GM18520 (cell line): ENCODE measurements at regions not wholly inside any gene's neighbourhood (a gene's known extent, or its start where the extent isn't known, plus 50 kb on each side); places are given as distances from the start of the nearest gene placed in this dataset.
A peak's percentile ranks its signal among the peaks of the same experiment; 100 is the strongest.
"Not testable (repeated sequence)": the region's sequence is repeated elsewhere in the genome, so short reads cannot be mapped to it uniquely, and the experiment has no call there.

Experiments
- ATAC-seq: cut with Tn5 transposase; IDR thresholded peaks from one replicate; pipeline ENCODE4 v1.9.1; 2021; ENCODE audit not compliant: unreplicated experiment

DNA sequence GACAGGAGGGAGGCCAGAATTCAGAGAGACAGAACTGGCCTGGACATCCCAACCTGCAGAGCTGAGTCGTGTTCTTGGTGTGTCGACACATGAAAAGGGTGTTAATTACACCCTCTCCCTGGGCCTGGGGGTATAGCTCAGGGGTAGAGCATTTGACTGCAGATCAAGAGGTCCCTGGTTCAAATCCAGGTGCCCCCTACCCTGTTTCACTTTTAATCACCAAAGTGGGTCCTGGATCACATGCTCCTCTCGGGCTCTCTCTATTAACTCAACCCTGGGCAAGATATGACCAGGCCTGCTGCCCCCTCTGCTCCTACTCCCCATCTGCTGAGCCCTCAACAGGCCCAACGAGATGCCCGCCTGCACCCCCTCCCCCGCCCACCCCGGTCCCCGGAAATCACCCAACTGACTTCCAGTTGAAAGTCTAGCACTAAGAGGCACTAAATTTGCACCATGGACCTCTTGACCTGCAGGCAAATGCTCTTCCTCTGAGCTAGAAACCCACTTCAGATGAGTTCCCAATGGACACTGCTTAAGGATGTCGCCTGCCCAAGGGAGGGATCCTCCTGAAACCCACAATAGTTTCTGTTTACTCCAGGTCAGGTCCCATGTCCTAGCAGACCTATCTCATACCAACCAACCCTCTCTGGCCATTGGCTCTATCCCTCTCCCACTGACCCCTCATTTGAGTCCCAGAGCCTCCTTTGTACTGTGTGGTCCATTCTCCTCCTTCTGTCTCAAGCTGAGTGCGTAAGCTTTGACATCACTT, 137.6 kb downstream of the ZNF467 start:
- ATAC-seq: no peak

DNA sequence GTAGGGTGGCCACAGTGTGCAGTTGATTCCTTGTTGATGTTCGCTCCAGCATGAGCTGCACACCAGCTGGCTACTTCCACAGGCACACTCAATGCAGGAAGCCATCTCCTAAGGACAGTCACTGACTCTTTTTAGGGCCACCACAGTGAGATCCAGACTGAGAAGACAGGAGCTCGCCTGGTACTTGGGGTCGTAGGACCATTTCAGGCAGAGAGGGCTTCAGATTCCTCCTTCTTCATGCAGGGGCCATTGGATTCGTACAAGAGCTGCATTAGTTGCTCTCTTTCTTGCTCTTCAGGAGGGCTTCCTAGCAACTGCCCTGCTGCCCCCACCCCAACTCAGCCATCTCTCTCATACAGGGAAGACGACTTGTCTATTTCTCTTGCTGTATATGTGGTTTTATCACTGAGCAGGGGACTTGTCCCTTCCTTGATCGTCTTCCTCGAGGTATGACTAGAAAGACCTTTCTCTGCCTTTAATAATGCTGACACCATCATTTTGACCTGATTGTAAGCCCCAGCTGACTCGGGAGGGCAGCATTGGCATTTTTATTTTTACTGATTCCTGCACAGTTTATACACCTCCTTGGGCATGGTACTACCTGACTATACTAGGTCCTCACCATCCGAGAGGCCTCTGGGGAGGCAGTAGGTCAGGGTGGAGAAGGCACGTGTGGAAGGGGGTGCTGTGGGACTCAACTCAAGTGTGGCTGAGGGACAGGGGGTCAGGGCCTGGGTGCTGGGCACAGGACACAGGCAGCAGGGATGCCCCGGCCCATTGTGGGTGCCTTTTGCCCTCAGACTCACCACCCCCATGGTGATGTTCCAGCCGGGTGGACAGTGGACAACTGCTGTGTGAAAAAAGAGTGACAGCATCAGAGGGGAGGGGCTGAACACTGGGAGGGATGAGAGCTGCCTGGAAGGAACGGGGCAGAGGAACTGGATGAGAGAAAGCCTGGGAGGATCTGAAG, 136.7 kb upstream of the ZNF746 start:
- no peak for ATAC-seq

DNA sequence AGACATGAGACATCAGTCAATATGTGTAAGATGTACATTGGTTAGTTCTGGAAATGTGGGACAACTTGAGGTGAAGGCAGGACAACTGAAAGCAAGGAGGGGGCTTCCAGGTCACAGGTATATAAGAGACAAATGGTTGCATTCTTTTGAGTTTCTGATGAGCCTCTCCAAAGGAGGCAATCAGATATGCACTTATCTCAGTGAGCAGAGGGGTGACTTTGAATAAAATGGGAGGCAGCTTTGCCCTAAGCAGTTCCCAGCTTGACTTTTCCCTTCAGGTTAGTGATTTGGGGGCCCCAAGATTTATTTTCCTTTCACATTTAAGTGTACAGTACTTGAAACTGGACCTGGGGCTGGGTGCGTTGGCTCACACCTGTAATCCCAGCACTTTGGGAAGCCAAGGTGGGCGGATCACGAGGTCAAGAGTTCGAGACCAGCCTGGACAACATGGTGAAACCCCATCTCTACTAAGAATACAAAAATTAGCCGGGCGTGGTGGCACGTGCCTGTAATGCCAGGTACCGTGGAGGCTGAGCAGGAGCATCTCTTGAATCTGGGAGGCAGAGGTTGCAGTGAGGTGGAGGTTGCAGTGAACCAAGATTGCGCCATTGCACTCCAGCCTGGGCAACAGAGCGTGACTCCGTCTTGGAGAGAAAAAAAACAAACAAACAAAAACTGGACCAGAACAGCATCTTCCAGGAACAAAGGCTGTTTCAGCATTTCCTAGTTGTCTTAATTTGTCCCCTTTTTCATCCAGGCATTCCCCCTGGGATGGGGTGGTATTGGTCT, 130.9 kb upstream of the ZNF746 start:
- not testable (repeated sequence) for ATAC-seq

DNA sequence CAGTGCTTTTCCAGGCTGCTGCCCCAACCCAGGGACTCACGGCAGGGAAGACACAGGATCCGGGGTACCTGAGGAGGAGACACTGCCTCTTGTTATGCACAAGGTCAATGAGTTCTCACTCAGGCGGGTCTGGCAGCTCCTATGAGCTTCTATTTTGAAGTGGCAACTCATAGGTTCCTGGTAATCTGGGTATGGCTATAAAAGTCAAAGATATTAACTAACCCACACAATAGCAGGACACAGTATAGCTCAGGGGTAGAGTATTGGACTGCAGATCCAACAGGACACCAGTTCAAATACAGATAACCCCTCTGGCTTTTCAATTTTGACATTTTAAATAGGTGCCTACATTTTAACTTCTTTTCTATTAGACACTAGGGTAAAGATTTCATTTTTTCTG, 130.3 kb upstream of the ZNF746 start:
- ATAC-seq: no peak

DNA sequence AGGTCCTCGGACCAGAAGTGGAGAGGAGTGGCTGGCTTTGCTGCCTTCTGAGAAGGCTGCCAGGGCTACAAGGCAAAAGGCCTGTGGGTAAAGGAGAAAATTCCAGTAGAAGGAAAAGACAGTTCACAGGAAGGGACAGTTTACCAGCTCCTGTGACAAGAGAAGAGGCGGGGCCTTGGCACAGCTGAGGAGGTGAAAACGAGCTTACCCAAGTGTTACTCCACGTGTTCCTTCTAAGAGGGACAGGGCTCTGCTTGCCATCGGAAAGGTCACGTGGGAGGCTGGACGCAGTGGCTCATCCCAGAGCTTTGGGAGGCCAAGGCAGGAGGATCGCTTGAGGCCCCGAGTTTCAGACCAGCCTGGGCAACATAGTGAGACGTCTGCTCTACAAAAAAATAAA, 129.4 kb upstream of the ZNF746 start:
- no peak for ATAC-seq

DNA sequence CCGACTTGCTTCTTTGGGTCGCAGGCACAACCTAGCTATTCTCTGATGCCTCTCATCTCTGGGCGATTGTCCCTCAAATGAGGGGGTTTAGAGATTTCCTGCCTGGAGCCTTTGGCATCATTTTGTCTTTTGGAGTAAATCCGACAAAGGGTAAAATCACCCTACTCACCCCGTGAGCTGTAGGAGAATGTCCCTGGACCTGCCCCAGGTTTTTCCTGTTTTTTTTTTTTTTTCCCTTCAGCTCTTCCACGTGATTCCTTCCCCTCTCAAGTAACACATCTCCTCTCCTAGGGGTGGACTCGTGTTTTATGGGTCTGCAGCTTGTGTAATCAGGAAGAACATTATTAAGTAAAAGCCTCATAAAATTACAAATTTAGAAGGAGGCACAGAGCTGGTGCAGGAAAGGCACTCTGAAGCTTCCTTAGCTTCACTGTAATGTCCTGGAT, 128.4 kb upstream of the ZNF746 start:
- ATAC-seq: no peak

DNA sequence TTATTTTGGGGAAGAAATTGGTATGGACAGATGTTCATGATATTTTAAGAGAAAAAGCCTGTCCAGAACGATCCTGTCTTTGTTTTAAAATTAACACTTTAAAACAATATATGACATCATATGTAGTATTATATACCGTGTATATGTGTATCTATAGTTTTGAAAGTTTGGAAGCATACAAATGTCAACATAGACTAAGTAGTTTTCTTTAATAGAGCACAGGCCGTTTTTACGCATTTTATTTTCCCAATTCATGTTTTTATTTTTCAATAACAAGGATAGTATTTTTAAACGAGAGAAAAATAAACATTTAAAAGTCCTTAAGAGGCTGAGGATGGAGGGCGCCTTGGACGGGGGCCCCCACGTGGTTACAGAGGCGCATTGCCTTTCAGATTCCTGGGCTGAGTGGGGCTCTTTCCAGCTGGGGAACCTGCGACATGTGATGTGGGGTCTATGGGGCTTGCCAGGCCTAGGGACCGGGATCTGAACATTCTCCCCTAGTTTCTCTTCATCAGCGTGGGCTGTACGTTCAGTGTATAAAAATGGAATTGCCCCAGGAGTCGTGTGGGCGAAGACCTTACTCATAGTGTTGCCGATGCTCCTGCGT, 127.8 kb upstream of the ZNF746 start:
- no peak for ATAC-seq

DNA sequence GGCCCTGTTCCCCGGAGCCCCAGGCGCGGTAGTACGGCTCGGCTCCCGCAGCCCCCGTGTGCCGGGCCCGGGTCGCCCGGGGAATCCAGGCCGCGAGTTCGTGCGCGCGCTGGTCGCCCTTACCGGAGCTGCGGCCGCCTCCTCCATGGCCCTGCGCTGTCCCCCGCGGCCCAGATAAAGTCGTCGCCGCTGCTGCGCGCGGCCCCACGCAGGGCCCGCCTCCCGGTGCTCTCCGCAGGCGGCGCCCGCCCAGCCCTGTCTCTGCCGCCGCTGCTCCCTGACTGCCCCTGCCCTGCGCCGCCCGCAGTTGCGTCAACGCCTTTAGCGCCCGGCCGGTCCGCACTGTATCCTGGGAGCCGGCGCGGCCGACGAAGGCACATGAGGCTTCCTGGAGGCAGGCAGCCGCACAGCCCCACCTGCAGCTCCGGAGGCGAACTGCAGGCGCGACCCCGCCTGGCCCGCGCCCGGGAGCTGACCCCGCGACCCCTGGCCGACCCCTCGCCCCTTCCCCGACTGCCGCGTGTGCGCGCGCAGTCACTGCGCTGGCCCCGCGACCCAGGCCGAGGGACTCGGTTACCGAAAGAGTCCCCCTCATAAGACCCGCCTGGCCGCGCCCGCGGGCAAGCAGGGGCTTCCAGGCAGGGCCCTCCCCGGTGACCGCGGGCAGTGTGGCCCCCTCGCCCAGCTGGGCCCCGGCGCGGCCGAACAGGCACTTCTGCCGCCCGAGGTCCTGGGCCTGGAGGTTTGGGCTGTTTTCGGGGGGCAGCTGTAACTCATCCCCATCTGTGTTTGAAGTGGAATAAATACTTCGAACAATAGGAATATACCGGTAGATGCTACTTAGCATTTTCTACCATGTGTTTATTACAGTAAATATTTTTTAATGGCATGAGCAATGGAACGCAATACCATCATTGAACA, 127.1 kb upstream of the ZNF746 start:
- ATAC-seq: peak; percentile 86

DNA sequence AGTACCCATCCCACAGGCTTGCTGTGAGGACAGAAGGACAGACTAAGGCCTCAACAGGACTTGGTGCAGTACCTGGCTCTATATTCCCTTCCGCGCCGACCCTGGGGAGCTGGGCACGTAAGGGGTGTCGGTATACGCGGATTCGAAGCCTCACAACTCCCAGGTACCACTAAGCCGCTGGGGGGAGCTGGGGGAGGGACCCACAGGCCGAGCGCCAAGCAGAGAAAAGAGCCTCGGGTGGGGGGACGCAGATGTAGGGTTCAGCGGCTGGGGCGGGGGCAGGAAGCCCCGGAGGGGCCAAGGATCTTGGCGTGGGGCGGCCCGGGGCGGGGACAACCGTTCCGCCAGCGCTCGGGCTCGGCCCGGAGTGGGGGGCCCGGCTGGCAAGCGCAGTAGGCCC, 126.4 kb upstream of the ZNF746 start:
- ATAC-seq: no peak

DNA sequence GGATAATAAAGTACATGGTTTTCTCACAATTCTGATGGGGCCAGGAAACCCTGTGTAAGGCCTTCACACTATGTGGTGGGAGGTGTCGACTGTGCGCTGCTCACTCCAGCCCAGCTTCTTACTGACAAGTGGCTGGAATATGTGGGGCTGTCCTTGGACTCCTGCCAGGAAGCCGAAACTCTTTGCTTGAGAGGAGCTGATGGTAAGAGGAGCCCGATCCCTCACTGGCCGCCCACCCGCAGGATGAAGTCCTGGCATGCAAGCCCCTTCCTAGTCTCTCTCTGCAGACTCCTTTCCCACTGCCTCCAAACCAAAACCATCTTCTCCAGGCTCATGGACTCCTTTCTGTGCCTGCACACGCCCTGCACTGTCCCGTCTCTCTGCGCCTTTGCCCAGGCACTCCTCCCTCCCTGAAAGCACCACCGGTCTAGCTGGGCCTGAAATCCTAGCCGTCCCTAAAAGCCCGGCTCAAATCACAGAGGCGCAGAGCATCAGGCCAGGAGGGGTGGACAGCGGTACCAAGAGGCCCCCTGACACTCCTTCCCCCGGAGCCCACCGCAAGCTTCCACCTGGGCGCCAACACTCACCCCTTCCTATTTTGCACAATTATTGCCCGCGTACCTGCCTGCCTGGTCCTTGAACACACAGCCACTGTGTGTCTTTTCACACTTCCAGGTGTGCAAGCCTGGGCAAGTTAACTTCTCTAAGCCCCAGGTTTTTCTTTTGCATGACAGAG, 125.8 kb upstream of the ZNF746 start:
- ATAC-seq: not testable (repeated sequence)

DNA sequence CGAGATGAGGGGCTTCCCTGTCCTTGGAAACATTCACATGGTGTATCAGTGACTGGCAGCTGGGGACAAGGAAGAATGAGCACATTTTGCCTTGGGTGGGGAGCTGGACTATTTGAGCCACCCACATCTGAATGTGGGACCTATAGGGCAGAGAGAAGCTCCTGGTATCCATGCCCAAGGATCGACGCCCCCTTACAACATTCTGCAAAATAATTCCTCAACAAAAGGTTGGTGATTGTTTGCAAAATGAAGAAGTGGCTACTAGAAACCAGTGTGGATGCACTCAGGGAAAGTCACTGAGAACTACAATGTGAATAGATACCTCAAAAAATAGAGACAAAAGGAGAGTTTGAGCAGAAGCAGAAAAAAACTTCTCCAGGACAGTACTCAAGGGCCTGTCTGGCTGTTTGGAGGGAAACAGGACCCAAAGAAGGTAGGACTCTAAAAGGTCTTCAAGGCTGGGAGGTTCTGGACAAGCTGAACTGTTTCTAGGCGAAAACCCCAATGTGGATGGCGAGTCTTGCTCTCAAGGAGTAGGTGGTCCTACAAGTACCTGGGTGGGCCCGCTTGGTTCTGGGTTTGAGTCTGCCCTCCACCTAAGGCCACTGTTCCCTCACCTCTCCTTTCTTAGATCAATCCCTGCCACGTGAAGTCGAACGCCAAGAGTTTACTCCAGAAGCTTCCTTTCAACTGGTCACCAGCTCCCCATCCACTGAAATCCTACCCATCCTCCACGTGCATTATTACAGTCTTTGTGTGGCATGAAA, 125.0 kb upstream of the ZNF746 start:
- no peak for ATAC-seq

DNA sequence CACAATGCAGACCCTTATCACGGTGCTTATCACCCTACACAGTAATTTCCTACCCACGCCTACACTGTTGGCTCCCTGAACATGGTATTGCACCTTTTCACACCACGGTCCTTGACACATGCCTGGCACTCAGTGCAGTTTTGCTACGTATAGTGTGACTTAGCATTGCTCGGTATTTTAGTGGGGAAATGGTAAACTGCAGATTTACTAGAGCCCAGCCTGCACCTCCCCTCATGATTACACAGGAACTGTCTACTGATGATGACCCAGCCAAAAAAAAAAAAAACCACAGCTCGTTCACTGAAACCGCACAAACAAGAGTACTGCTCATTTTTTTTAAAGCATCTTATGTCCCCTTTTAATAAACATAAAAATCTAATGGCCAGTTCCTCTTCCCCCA, 124.2 kb upstream of the ZNF746 start:
- no peak for ATAC-seq

DNA sequence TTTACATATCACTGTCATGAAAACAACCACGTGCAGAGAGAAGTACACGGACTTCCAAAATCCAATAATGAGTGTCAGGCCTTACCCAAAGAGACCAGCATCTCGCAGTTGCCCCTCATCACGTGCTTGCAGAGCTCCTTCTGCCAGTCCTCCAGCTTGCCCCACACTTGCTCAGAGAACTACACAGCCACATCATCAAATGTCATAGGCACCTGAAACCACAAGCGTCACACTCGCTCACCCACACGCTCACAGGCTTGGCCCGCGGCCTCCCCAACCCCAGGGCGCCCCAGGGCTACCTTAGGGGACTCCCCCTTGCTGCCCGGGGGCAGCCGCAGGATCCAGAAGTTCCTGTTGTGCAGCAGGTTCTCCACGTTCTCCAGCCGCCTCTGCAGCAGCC, 123.4 kb upstream of the ZNF746 start:
- ATAC-seq: peak; percentile 51

DNA sequence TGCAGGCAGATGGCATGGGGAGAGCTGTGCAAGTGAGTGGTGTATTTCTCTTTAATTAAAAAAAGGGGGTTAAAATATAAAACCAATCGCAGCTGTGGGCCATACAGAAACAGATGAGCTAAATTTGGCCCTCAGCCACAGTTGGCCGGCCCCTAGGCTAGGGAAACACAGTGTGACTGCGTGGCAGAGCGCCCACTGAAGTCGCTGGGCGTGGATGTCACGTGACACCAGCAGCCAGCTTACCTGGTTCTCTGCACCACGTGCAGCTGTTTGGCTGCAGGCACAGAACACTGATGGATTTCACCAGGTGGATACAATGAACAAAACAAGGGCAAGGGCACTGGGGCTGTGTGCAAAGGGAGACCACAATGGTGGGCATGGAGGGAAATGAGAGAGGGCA, 119.3 kb upstream of the ZNF746 start:
- no peak for ATAC-seq

DNA sequence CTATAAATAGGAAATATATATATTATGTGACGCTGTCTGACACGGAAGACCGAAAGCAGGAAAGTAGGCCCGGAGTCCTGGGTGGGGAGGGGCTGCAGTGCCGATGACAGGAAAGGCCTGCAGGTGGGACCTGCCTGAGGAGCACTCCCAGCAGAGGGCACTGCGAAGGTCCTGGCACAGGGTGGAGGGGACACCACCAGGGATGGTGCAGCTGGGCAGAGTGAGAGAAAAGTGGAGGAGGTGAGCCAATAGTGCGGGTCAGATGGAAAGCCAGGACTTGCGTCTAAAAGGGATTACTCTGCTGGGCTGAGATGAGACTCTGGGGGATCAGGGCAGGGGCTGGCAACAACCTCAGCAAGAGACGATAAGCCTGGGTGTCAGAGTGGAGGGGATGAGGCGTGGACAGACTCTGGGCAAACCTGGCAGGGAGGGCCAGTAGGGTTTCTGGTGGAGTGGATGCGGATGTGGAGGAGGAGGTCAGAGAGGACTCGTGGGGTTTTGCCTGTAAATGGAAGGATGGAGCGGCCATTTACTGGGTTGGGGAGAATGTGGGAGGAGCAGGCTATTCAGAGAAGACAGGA, 118.2 kb upstream of the ZNF746 start:
- no peak for ATAC-seq

DNA sequence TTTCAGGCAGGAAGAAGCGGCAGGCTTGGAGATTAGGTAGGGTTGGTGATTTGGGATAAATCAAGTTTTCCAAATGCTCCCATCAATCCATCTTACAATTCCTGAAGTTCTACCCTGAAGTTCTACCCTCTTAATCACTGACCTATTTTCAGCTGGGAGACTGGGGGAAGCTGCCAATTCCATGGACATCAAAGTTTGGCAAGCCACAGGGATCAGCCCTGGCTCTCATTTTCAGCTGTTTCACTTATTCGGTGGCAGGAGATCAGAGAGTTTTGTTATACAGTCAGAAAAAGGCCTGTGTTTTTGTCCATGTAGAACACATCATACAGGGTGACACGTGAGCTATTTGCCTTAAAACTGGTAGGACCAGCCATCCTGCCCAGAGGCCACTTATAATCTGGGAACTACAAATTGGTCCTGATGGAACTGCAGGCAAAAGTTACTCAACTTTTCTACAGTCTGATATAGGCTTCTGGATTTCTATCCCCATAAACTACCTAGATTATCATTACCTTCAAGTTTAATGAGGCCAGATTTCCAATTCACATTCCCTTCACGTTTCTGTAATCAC, 112.9 kb upstream of the ZNF746 start:
- no peak for ATAC-seq

DNA sequence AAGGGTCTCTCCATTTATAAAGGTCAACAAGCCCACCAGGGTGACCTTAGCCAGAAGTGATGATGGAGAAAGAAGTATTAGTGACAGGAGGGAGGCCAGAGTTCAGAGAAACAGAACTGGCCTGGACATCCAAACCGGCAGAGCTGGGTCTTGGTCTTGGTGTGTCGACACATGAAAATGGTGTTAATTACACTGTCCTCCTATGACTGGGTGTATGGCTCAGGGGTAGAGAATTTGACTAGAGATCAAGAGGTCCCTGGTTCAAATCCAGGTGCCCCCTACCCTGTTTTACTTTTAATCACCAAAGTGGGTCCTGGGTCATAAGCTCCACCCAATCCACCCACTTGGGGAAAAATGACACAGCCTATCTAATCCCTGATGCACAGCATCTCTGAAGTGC, 110.6 kb upstream of the ZNF746 start:
- ATAC-seq: no peak

DNA sequence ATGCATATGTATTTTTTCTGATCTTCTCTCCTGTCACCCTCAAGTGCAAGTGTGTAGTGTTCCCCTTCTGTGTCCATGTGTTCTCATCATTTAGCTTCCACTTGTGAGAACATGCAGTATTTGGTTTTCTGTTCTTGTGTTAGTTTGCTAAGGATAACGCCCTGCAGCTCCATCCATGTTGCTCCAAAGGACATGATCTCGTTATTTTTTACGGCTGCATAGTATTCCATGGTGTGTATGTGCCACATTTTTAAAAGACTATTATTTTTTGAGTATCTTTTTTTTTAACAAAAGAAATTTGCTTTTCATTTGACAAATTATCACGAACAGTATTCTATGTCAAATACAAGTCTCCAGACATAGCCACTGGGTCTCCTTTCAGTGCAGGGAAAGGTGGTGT, 110.1 kb upstream of the ZNF746 start:
- ATAC-seq: no peak
